ENCODE measurements at regions not wholly inside any gene's neighbourhood (a gene's known extent, or its start where the extent isn't known, plus 50 kb on each side); places are given as distances from the start of the nearest gene placed in this dataset.
"Not testable (repeated sequence)": the region's sequence is repeated elsewhere in the genome, so short reads cannot be mapped to it uniquely, and the experiment has no call there.

GRCh38 chr4:164239433-164239832 is 514.5 kb upstream of the SMIM31 start:
- no peak for DNase-seq

GRCh38 chr4:164239976-164240375 is 514.0 kb upstream of the SMIM31 start:
- DNase-seq = no peak

GRCh38 chr4:164251257-164251656 is 502.7 kb upstream of the SMIM31 start:
- DNase-seq = no peak

GRCh38 chr4:164252286-164252685 is 501.6 kb upstream of the SMIM31 start:
- no peak for DNase-seq

- DNase-seq = no peak
These were observed 492.1 kb upstream of the SMIM31 start for GRCh38 chr4:164261831-164262230.

- not testable (repeated sequence) for DNase-seq
These were observed 491.4 kb upstream of the SMIM31 start for GRCh38 chr4:164262508-164262907.

- DNase-seq = not testable (repeated sequence)
These were observed 476.5 kb upstream of the SMIM31 start for GRCh38 chr4:164277414-164277813.

- no peak for DNase-seq
These were observed 466.8 kb upstream of the SMIM31 start for GRCh38 chr4:164287173-164287572.

- DNase-seq = no peak
These were observed 465.4 kb upstream of the SMIM31 start for GRCh38 chr4:164288578-164288977.

- DNase-seq = no peak
These were observed 460.7 kb upstream of the SMIM31 start for GRCh38 chr4:164293203-164293602.

- no peak for DNase-seq
These were observed 460.2 kb upstream of the SMIM31 start for GRCh38 chr4:164293743-164294142.

GRCh38 chr4:164301430-164301829 is 452.5 kb upstream of the SMIM31 start:
- no peak for DNase-seq

- no peak for DNase-seq
These were observed 449.8 kb upstream of the SMIM31 start for GRCh38 chr4:164304101-164304639.

GRCh38 chr4:164304861-164305260 is 449.1 kb upstream of the SMIM31 start:
- no peak for DNase-seq

GRCh38 chr4:164307262-164307661 is 446.7 kb upstream of the SMIM31 start:
- no peak for DNase-seq

GRCh38 chr4:164312671-164313070 is 441.3 kb upstream of the SMIM31 start:
- no peak for DNase-seq

- no peak for DNase-seq
These were observed 440.1 kb upstream of the SMIM31 start for GRCh38 chr4:164313853-164314252.

GRCh38 chr4:164318350-164318749 is 435.6 kb upstream of the SMIM31 start:
- no peak for DNase-seq

GRCh38 chr4:164319688-164320087 is 434.2 kb upstream of the SMIM31 start:
- no peak for DNase-seq

GRCh38 chr4:164320847-164321246 is 433.1 kb upstream of the SMIM31 start:
- DNase-seq = no peak

- DNase-seq = no peak
These were observed 427.9 kb upstream of the SMIM31 start for GRCh38 chr4:164326056-164326455.

GRCh38 chr4:164337219-164337944 is 416.5 kb upstream of the SMIM31 start:
- no peak for DNase-seq

- no peak for DNase-seq
These were observed 410.4 kb upstream of the SMIM31 start for GRCh38 chr4:164343472-164343976.

- DNase-seq = no peak
These were observed 408.2 kb upstream of the SMIM31 start for GRCh38 chr4:164345756-164346155.

GRCh38 chr4:164350061-164350460 is 403.9 kb upstream of the SMIM31 start:
- DNase-seq = no peak
